K562 (cell line): ENCODE measurements at regions not wholly inside any gene's neighbourhood (a gene's known extent, or its start where the extent isn't known, plus 50 kb on each side); places are given as distances from the start of the nearest gene placed in this dataset.

Experiments
- ATAC-seq: fragments of 200-7000 bp; cut with Tn5 transposase; 3 replicates; pipeline ENCODE4 v1.9.1; 2020; ENCODE audit warnings: moderate library complexity
- BruUV-seq: library from RNA; stranded (reverse); fragments of 400-500 nt; replicated peaks from 2 replicates; lab custom pipeline; 2021; lab: Mats Ljungman, UMichigan
- CTCF ChIA-PET: fragments of 300-600 bp; formaldehyde crosslinking; extraction: SDS; loops from one replicate; lab custom pipeline; 2021; ENCODE audit warnings: low intra/inter-chr PET ratio; lab: Yijun Ruan, JAX
- POLR2A ChIA-PET: fragments of 300-600, 350-650 bp; sonication (Branson Sonifier 250); formaldehyde crosslinking; extraction: SDS; loops from one replicate; lab custom pipeline; 2021; ENCODE audit warnings: antibody characterized with exemption, inconsistent platforms; lab: Yijun Ruan, JAX
- DNase-seq, 4 experiments: peaks; one replicate each; pipeline versions ENCODE4 v3.0.0 to v3.0.0-alpha.2; 2011 to 2018; ENCODE audit warnings: low spot score in 3 of 4, mixed read lengths in 3 of 4; ENCODE audit errors: extremely low read depth in 1 of 4
- FAIRE-seq: peaks from 2 replicates; lab custom pipeline; 2011; peaks lifted over from hg19 to GRCh38; lab: Jason Lieb, UNC
- H2AFZ ChIP-seq: 2 replicates; pipeline ENCODE4 v1.6.0; 2011; ENCODE audit warnings: low read depth, low read length, control low read depth, inconsistent platforms
- H3K27ac ChIP-seq: fragments of 200-600 bp; 3 replicates; pipeline ENCODE4 v1.8.0; 2011; ENCODE audit warnings: low read depth, mild to moderate bottlenecking, control low read depth, inconsistent platforms, low read length, moderate library complexity, mixed read lengths; ENCODE audit errors: extremely low read depth
- H3K27me3 ChIP-seq, 2 experiments: fragments of 300-600 bp in 1 of 2; 2 replicates in 1 of 2; 3 replicates in 1 of 2; pipeline versions ENCODE4 v1.6.0 to v1.8.0; 2011; ENCODE audit warnings: inconsistent platforms in 2 of 2, low read length in 2 of 2, mild to moderate bottlenecking in 1 of 2, mixed read lengths in 1 of 2, moderate library complexity in 1 of 2; ENCODE audit not compliant: control insufficient read depth in 2 of 2, insufficient read depth in 2 of 2
- H3K36me3 ChIP-seq: fragments of 300-600 bp; 3 replicates; pipeline ENCODE4 v1.8.0; 2011; ENCODE audit warnings: mild to moderate bottlenecking, low read length, inconsistent platforms; ENCODE audit not compliant: control insufficient read depth, insufficient read depth
- H3K4me1 ChIP-seq, 2 experiments: fragments of 200-600 bp in 1 of 2; replicated peaks in 1 of 2; 2 replicates in 1 of 2; 3 replicates in 1 of 2; pipeline versions ENCODE4 v1.5.1 to v1.8.0; 2011; ENCODE audit warnings: inconsistent platforms in 2 of 2, low read length in 2 of 2, mild to moderate bottlenecking in 1 of 2, mixed read lengths in 1 of 2, moderate library complexity in 1 of 2; ENCODE audit not compliant: control insufficient read depth in 2 of 2, insufficient read depth in 2 of 2
- H3K4me2 ChIP-seq: 2 replicates; pipeline ENCODE4 v1.6.1; 2011; ENCODE audit warnings: low read length, control low read depth, inconsistent platforms, mixed read lengths; ENCODE audit not compliant: insufficient read depth
- H3K4me3 ChIP-seq: fragments of 200-600 bp; sonication (generic), shearing (Covaris generic); 2 replicates; pipeline ENCODE4 v1.5.1; 2016; ENCODE audit warnings: control low read depth, inconsistent platforms
- H3K79me2 ChIP-seq: fragments of 200-600 bp; 3 replicates; pipeline ENCODE4 v1.8.0; 2011; ENCODE audit warnings: low read length, inconsistent platforms; ENCODE audit not compliant: control insufficient read depth, insufficient read depth
- H3K9ac ChIP-seq, 2 experiments: 2 replicates each; pipeline versions ENCODE4 v1.6.0 to v1.6.1; 2011; ENCODE audit warnings: low read depth in 2 of 2, low read length in 2 of 2, control low read depth in 1 of 2, inconsistent platforms in 1 of 2, mild to moderate bottlenecking in 1 of 2, mixed read lengths in 1 of 2; ENCODE audit not compliant: insufficient read depth in 1 of 2
- H3K9me1 ChIP-seq: one replicate; pipeline ENCODE4 v1.6.0; 2011; ENCODE audit warnings: inconsistent platforms, mild to moderate bottlenecking, low read length, moderate library complexity; ENCODE audit not compliant: control insufficient read depth, insufficient read depth
- H3K9me3 ChIP-seq: replicated peaks from 2 replicates; pipeline ENCODE4 v1.5.1; 2011; ENCODE audit warnings: low read depth, low read length, inconsistent platforms; ENCODE audit not compliant: control insufficient read depth, insufficient read depth
- H4K20me1 ChIP-seq: replicated peaks from 2 replicates; pipeline ENCODE4 v1.6.1; 2011; ENCODE audit warnings: low read length, inconsistent platforms, mixed read lengths; ENCODE audit not compliant: control insufficient read depth, insufficient read depth
- ATF6 ChIP-seq: sonication (generic); formaldehyde crosslinking; IDR thresholded peaks from 2 replicates; pipeline ENCODE4 v1.4.0; 2020; ENCODE audit warnings: mild to moderate bottlenecking, missing genetic modification reagents
- BCOR ChIP-seq: fragments of 450-650 bp; IDR thresholded peaks from 2 replicates; pipeline ENCODE4 v1.6.1; 2016
- CEBPB ChIP-seq: fragments of 450-650 bp; IDR thresholded peaks from 2 replicates; pipeline ENCODE4 v1.6.1; 2016; ENCODE audit warnings: missing genetic modification characterization, missing compliant biosample characterization
- CHD4 ChIP-seq: fragments of 200-600 bp; sonication (generic); IDR thresholded peaks from 3 replicates; pipeline ENCODE4 v1.6.1; 2012; ENCODE audit warnings: low read depth, mild to moderate bottlenecking, mixed read lengths, low read length, inconsistent platforms; ENCODE audit not compliant: insufficient read depth, insufficient replicate concordance, poor library complexity, severe bottlenecking
- CLOCK ChIP-seq: fragments of 250-450 bp; sonication (Bioruptor Pico); IDR thresholded peaks from 2 replicates; pipeline ENCODE4 v1.4.0; 2020; ENCODE audit warnings: mild to moderate bottlenecking, moderate library complexity, borderline replicate concordance
- HMG20B ChIP-seq: fragments of 250-450 bp; sonication (Bioruptor Pico); IDR thresholded peaks from 2 replicates; pipeline ENCODE4 v1.5.0; 2021; ENCODE audit warnings: mild to moderate bottlenecking
- KLF6 ChIP-seq: fragments of 250-450 bp; sonication (Bioruptor Pico); IDR thresholded peaks from 2 replicates; pipeline ENCODE4 v1.4.0; 2020; ENCODE audit warnings: mild to moderate bottlenecking, moderate library complexity, borderline replicate concordance
- LARP7 ChIP-seq: fragments of 450-650 bp; IDR thresholded peaks from 2 replicates; pipeline ENCODE4 v1.6.1; 2016
- POLR2B ChIP-seq: fragments of 450-650 bp; IDR thresholded peaks from 2 replicates; pipeline ENCODE4 v1.6.1; 2018; ENCODE audit warnings: low read depth; ENCODE audit not compliant: partially characterized antibody
- SNAPC5 ChIP-seq: fragments of 250-450 bp; sonication (Bioruptor Pico); IDR thresholded peaks from 2 replicates; pipeline ENCODE4 v1.8.0; 2021; ENCODE audit warnings: moderate library complexity, mild to moderate bottlenecking, inconsistent platforms
- ZBTB1 ChIP-seq: sonication (generic); formaldehyde crosslinking; IDR thresholded peaks from 2 replicates; pipeline ENCODE4 v1.8.1; 2023; ENCODE audit warnings: missing genetic modification reagents, low read depth, mild to moderate bottlenecking, borderline replicate concordance
- ZBTB26 ChIP-seq: fragments of 450-650 bp; formaldehyde crosslinking; IDR thresholded peaks from 2 replicates; pipeline ENCODE4 v1.4.0; 2022; ENCODE audit warnings: missing genetic modification characterization
- ZKSCAN3 ChIP-seq: fragments of 250-450 bp; sonication (Bioruptor Pico); IDR thresholded peaks from 2 replicates; pipeline ENCODE4 v1.4.0; 2020
- ZNF140 ChIP-seq: fragments of 250-450 bp; sonication (Bioruptor Pico); IDR thresholded peaks from 2 replicates; pipeline ENCODE4 v1.8.0; 2021; ENCODE audit warnings: moderate library complexity, mild to moderate bottlenecking, inconsistent platforms
- ZNF184 ChIP-seq: sonication (generic); formaldehyde crosslinking; IDR thresholded peaks from 2 replicates; pipeline ENCODE4 v1.5.0; 2020; ENCODE audit warnings: missing genetic modification reagents
- ZNF436 ChIP-seq: fragments of 250-450, 450-650 bp; sonication (Bioruptor Pico); formaldehyde crosslinking; IDR thresholded peaks from 2 replicates; pipeline ENCODE4 v1.7.0; 2020; ENCODE audit warnings: mild to moderate bottlenecking
- WGBS: fragments of 100-300 bp; shearing (Covaris generic); methylation state at CpG from one replicate; pipeline ENCODE4 v1.1.6; 2016; ENCODE audit warnings: low coverage, mixed read lengths; ENCODE audit not compliant: insufficient coverage; ENCODE audit errors: missing lambda C conversion rate; 5-methylcytosine and 5-hydroxymethylcytosine counted together
- in situ Hi-C: fragments of 300-500 bp; cut with MboI; formaldehyde crosslinking; loops from 4 replicates; pipeline ENCODE4 v1.15.0; 2018; ENCODE audit warnings: inconsistent platforms, mixed read lengths
- intact Hi-C: fragments of 100-400 bp; cut with micrococcal nuclease; formaldehyde crosslinking; loops from 2 replicates; pipeline ENCODE4 v1.14.2; 2022

- in situ Hi-C loops (no loop called here), intact Hi-C loops (loop anchor here (5.0 kb wide), 1 partner anchor 45 kb away; no protein-coding TSS in a partner anchor)
- no peak for DNase-seq
- no TSS peak for BruUV-seq
- H3K4me3 ChIP-seq = no peak overlapping the region
- 90% methylated on average over 24 of the region's 26 CpGs for WGBS
- CTCF ChIA-PET = no interaction called here
- peak overlapping the region; percentile 52; the same call in 1 of the 3 replicates for H3K27ac ChIP-seq
- no peaks in the 10 kb centered on the region for H3K36me3 ChIP-seq
- peaks cover 74% of the 10 kb centered on the region for H4K20me1 ChIP-seq
- H3K79me2 ChIP-seq = peaks cover 88% of the 10 kb centered on the region
- H3K9ac ChIP-seq = peak overlapping the region in 1 of 2 experiments; percentile 61; a peak in 1 of 4 replicates
- no peak for ATAC-seq
- no peak for FAIRE-seq
- peaks cover 51 to 71% of the 10 kb centered on the region in 2 experiments for H3K4me1 ChIP-seq
- H2AFZ ChIP-seq = no peak overlapping the region
- POLR2A ChIA-PET = interaction anchor here (0.6 to 1.0 kb wide), 5 partner anchors 10 to 407 kb away, joined by 3 to 5 read pairs (median 3); partner anchors contain the start of gene UBC
- no peaks in the 10 kb centered on the region for H3K27me3 ChIP-seq
- H3K9me3 ChIP-seq = no peaks in the 10 kb centered on the region
- no peaks in the 10 kb centered on the region for H3K9me1 ChIP-seq
- H3K4me2 ChIP-seq = peak overlapping the region; percentile 65; the same call in 1 of the 2 replicates
- TF ChIP-seq HMG20B (CRISPR knock-in tag) (no peak), CEBPB (tag) (no peak), ZBTB1 (no peak), ZKSCAN3 (no peak), ATF6 (CRISPR knock-in tag) (no peak), BCOR (peak; percentile 81), SNAPC5 (CRISPR knock-in tag) (no peak), KLF6 (CRISPR knock-in tag) (no peak), ZNF436 (peak; percentile 89), CHD4 (peak; percentile 65), ZBTB26 (no peak), CLOCK (CRISPR knock-in tag) (no peak), LARP7 (no peak), ZNF184 (CRISPR knock-in tag) (no peak), POLR2B (no peak), ZNF140 (no peak)
Observed at GRCh38 chr12:124507188-124508109, 60.0 kb downstream of the NCOR2 start.
